ENCODE measurements at regions not wholly inside any gene's neighbourhood (a gene's known extent, or its start where the extent isn't known, plus 50 kb on each side); places are given as distances from the start of the nearest gene placed in this dataset.
"Not testable (repeated sequence)": the region's sequence is repeated elsewhere in the genome, so short reads cannot be mapped to it uniquely, and the experiment has no call there.

GRCh38 chr13:90880790-90881189 lies 466.7 kb upstream of the MIR17HG start:
- Histone ChIP-seq H3K27ac (ENCODE audit: low read depth in 2 of 2, low read length in 1 of 2) (no peak overlapping the region), H3K9me3 (ENCODE audit: control insufficient read depth in 2 of 2, insufficient read depth in 1 of 2, low read depth in 1 of 2, low read length in 1 of 2) (no peaks in the 10 kb centered on the region), H3K36me3 (ENCODE audit: control insufficient read depth in 2 of 2, insufficient read depth in 2 of 2, low read length in 1 of 2) (no peaks in the 10 kb centered on the region), H3K4me3 (ENCODE audit: low read depth in 1 of 2, low read length in 2 of 2) (no peak overlapping the region), H3K27me3 (ENCODE audit: control insufficient read depth in 1 of 2, insufficient read depth in 2 of 2, low read length in 2 of 2) (no peaks in the 10 kb centered on the region), H3K4me1 (ENCODE audit: control insufficient read depth in 2 of 2, insufficient read depth in 2 of 2, low read length in 1 of 2) (no peaks in the 10 kb centered on the region)
- WGBS, 2 donors: 92 to 94% methylated on average over 5 of the region's 5 CpGs

DNA sequence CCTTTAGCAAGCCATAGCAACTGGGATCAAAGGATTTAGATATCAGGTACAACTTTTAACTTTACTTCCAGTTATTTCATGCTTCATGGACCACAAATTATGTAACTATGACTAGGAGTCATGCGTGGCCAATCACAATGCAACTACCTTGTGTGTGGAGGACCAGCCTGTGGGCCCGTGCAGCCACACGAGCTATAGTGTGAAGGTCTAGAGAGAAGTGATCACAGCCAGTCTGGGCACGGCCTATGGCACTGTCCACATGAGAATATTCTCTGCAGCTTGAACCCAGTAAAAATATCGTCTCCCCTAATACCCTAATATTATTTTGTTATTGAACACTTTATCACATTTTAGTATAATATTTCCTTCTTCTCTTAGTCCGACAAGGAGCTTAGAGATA lies 464.9 kb upstream of the MIR17HG start:
- Histone ChIP-seq H3K4me1 (ENCODE audit: control insufficient read depth in 2 of 2, insufficient read depth in 2 of 2, low read length in 1 of 2) (no peaks in the 10 kb centered on the region), H3K36me3 (ENCODE audit: control insufficient read depth in 2 of 2, insufficient read depth in 2 of 2, low read length in 1 of 2) (no peaks in the 10 kb centered on the region), H3K27ac (ENCODE audit: low read depth in 2 of 2, low read length in 1 of 2) (no peak overlapping the region), H3K9me3 (ENCODE audit: control insufficient read depth in 2 of 2, insufficient read depth in 1 of 2, low read depth in 1 of 2, low read length in 1 of 2) (no peaks in the 10 kb centered on the region), H3K4me3 (ENCODE audit: low read depth in 1 of 2, low read length in 2 of 2) (no peak overlapping the region), H3K27me3 (ENCODE audit: control insufficient read depth in 1 of 2, insufficient read depth in 2 of 2, low read length in 2 of 2) (no peaks in the 10 kb centered on the region)
- 85 to 90% methylated on average over 6 of the region's 6 CpGs for WGBS, 2 donors

- Histone ChIP-seq H3K27ac (ENCODE audit: low read depth in 2 of 2, low read length in 1 of 2) (no peak overlapping the region), H3K4me1 (ENCODE audit: control insufficient read depth in 2 of 2, insufficient read depth in 2 of 2, low read length in 1 of 2) (no peaks in the 10 kb centered on the region), H3K27me3 (ENCODE audit: control insufficient read depth in 1 of 2, insufficient read depth in 2 of 2, low read length in 2 of 2) (no peaks in the 10 kb centered on the region), H3K4me3 (ENCODE audit: low read depth in 1 of 2, low read length in 2 of 2) (no peak overlapping the region), H3K36me3 (ENCODE audit: control insufficient read depth in 2 of 2, insufficient read depth in 2 of 2, low read length in 1 of 2) (no peaks in the 10 kb centered on the region), H3K9me3 (ENCODE audit: control insufficient read depth in 2 of 2, insufficient read depth in 1 of 2, low read depth in 1 of 2, low read length in 1 of 2) (no peaks in the 10 kb centered on the region)
- WGBS, 2 donors: 89 to 94% methylated on average over 2 of the region's 2 CpGs
Measured at GRCh38 chr13:90883592-90883991, 463.9 kb upstream of the MIR17HG start.

DNA sequence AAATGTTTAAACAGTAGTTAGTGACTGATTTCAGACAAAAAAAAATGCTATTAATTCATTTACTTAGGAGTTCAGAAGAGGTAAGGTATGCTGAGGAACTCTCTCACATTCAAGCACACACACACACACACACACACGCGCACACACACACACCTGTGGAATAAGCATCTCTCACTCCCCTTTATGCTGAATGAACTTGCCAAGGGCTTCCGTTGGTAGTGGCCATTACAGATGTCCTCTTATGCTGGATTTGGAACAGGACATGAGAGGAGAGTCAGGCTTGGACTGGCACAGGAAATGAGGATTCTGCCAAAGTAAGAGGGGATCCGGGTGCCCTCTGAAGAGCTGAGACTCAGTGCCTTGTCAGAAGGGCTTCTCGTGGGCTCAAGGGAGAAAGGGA lies 463.4 kb upstream of the MIR17HG start:
- no peaks in the 10 kb centered on the region for H3K9me3 ChIP-seq (ENCODE audit: control insufficient read depth in 2 of 2, insufficient read depth in 1 of 2, low read depth in 1 of 2, low read length in 1 of 2)
- H3K27me3 ChIP-seq (ENCODE audit: control insufficient read depth in 1 of 2, insufficient read depth in 2 of 2, low read length in 2 of 2): no peaks in the 10 kb centered on the region
- H3K4me3 ChIP-seq (ENCODE audit: low read depth in 1 of 2, low read length in 2 of 2): no peak overlapping the region
- H3K36me3 ChIP-seq (ENCODE audit: control insufficient read depth in 2 of 2, insufficient read depth in 2 of 2, low read length in 1 of 2): no peaks in the 10 kb centered on the region
- no peaks in the 10 kb centered on the region for H3K4me1 ChIP-seq (ENCODE audit: control insufficient read depth in 2 of 2, insufficient read depth in 2 of 2, low read length in 1 of 2)
- no peak overlapping the region for H3K27ac ChIP-seq (ENCODE audit: low read depth in 2 of 2, low read length in 1 of 2)
- 77 to 81% methylated on average over 5 of the region's 5 CpGs for WGBS, 2 donors

- H3K9me3 ChIP-seq (ENCODE audit: control insufficient read depth in 2 of 2, insufficient read depth in 1 of 2, low read depth in 1 of 2, low read length in 1 of 2): peaks cover 0 to 2% of the 10 kb centered on the region in 2 donors
- H3K27ac ChIP-seq (ENCODE audit: low read depth in 2 of 2, low read length in 1 of 2): no peak overlapping the region
- 56 to 68% methylated on average over 4 of the region's 4 CpGs for WGBS, 2 donors
- no peaks in the 10 kb centered on the region for H3K4me1 ChIP-seq (ENCODE audit: control insufficient read depth in 2 of 2, insufficient read depth in 2 of 2, low read length in 1 of 2)
- H3K4me3 ChIP-seq (ENCODE audit: low read depth in 1 of 2, low read length in 2 of 2): no peak overlapping the region
- H3K27me3 ChIP-seq (ENCODE audit: control insufficient read depth in 1 of 2, insufficient read depth in 2 of 2, low read length in 2 of 2): no peaks in the 10 kb centered on the region
- H3K36me3 ChIP-seq (ENCODE audit: control insufficient read depth in 2 of 2, insufficient read depth in 2 of 2, low read length in 1 of 2): no peaks in the 10 kb centered on the region
Measured at GRCh38 chr13:90889906-90890834, 457.3 kb upstream of the MIR17HG start.

- Histone ChIP-seq H3K4me3 (ENCODE audit: low read depth in 1 of 2, low read length in 2 of 2) (no peak overlapping the region), H3K27me3 (ENCODE audit: control insufficient read depth in 1 of 2, insufficient read depth in 2 of 2, low read length in 2 of 2) (no peaks in the 10 kb centered on the region), H3K4me1 (ENCODE audit: control insufficient read depth in 2 of 2, insufficient read depth in 2 of 2, low read length in 1 of 2) (no peaks in the 10 kb centered on the region), H3K36me3 (ENCODE audit: control insufficient read depth in 2 of 2, insufficient read depth in 2 of 2, low read length in 1 of 2) (no peaks in the 10 kb centered on the region), H3K27ac (ENCODE audit: low read depth in 2 of 2, low read length in 1 of 2) (no peak overlapping the region), H3K9me3 (ENCODE audit: control insufficient read depth in 2 of 2, insufficient read depth in 1 of 2, low read depth in 1 of 2, low read length in 1 of 2) (peaks cover 0 to 2% of the 10 kb centered on the region in 2 donors)
- 87 to 89% methylated on average over 2 of the region's 2 CpGs for WGBS, 2 donors
Measured at GRCh38 chr13:90891329-90891728, 456.2 kb upstream of the MIR17HG start.

GRCh38 chr13:90893199-90893598 lies 454.3 kb upstream of the MIR17HG start:
- H3K4me1 ChIP-seq (ENCODE audit: control insufficient read depth in 2 of 2, insufficient read depth in 2 of 2, low read length in 1 of 2); H3K36me3 ChIP-seq (ENCODE audit: control insufficient read depth in 2 of 2, insufficient read depth in 2 of 2, low read length in 1 of 2); H3K27me3 ChIP-seq (ENCODE audit: control insufficient read depth in 1 of 2, insufficient read depth in 2 of 2, low read length in 2 of 2); H3K4me3 ChIP-seq (ENCODE audit: low read depth in 1 of 2, low read length in 2 of 2); H3K9me3 ChIP-seq (ENCODE audit: control insufficient read depth in 2 of 2, insufficient read depth in 1 of 2, low read depth in 1 of 2, low read length in 1 of 2); H3K27ac ChIP-seq (ENCODE audit: low read depth in 2 of 2, low read length in 1 of 2): not testable (repeated sequence)
- WGBS, 2 donors: 75 to 78% methylated on average over 6 of the region's 6 CpGs

DNA sequence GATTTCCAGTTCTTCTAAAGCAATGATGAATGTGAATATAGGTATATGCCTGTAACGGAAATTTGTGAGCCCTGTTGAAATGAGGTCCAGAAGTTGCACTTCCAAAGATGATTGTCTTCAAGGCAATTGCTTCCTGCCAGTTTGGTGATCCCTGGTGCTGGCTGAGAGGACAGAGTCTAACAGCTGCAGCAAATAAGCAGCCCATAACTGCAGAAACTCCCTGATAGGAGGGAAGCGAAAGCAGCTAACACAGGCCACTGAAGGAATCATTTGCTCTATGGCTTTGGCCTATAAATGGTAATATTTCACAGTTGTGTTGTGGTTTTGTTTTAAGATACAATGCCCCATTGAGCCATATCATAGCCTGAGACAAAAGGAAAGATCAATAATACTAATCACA lies 451.5 kb upstream of the MIR17HG start:
- Histone ChIP-seq H3K27me3 (ENCODE audit: control insufficient read depth in 1 of 2, insufficient read depth in 2 of 2, low read length in 2 of 2) (no peaks in the 10 kb centered on the region), H3K4me1 (ENCODE audit: control insufficient read depth in 2 of 2, insufficient read depth in 2 of 2, low read length in 1 of 2) (no peaks in the 10 kb centered on the region), H3K36me3 (ENCODE audit: control insufficient read depth in 2 of 2, insufficient read depth in 2 of 2, low read length in 1 of 2) (no peaks in the 10 kb centered on the region), H3K27ac (ENCODE audit: low read depth in 2 of 2, low read length in 1 of 2) (no peak overlapping the region), H3K9me3 (ENCODE audit: control insufficient read depth in 2 of 2, insufficient read depth in 1 of 2, low read depth in 1 of 2, low read length in 1 of 2) (peaks cover 0 to 2% of the 10 kb centered on the region in 2 donors), H3K4me3 (ENCODE audit: low read depth in 1 of 2, low read length in 2 of 2) (no peak overlapping the region)
- WGBS, 2 donors: 52 to 75% methylated on average over 2 of the region's 2 CpGs

- Histone ChIP-seq H3K9me3 (ENCODE audit: control insufficient read depth in 2 of 2, insufficient read depth in 1 of 2, low read depth in 1 of 2, low read length in 1 of 2) (no peaks in the 10 kb centered on the region), H3K4me1 (ENCODE audit: control insufficient read depth in 2 of 2, insufficient read depth in 2 of 2, low read length in 1 of 2) (no peaks in the 10 kb centered on the region), H3K4me3 (ENCODE audit: low read depth in 1 of 2, low read length in 2 of 2) (no peak overlapping the region), H3K27me3 (ENCODE audit: control insufficient read depth in 1 of 2, insufficient read depth in 2 of 2, low read length in 2 of 2) (no peaks in the 10 kb centered on the region), H3K27ac (ENCODE audit: low read depth in 2 of 2, low read length in 1 of 2) (no peak overlapping the region), H3K36me3 (ENCODE audit: control insufficient read depth in 2 of 2, insufficient read depth in 2 of 2, low read length in 1 of 2) (no peaks in the 10 kb centered on the region)
- WGBS, 2 donors: 81 to 90% methylated on average over 1 of the region's 1 CpG
Measured at GRCh38 chr13:90898811-90899210, 448.7 kb upstream of the MIR17HG start.

GRCh38 chr13:90899416-90899815 lies 448.1 kb upstream of the MIR17HG start:
- 32 to 36% methylated on average over 1 of the region's 1 CpG for WGBS, 2 donors
- Histone ChIP-seq H3K27ac (ENCODE audit: low read depth in 2 of 2, low read length in 1 of 2) (no peak overlapping the region), H3K4me1 (ENCODE audit: control insufficient read depth in 2 of 2, insufficient read depth in 2 of 2, low read length in 1 of 2) (no peaks in the 10 kb centered on the region), H3K36me3 (ENCODE audit: control insufficient read depth in 2 of 2, insufficient read depth in 2 of 2, low read length in 1 of 2) (no peaks in the 10 kb centered on the region), H3K9me3 (ENCODE audit: control insufficient read depth in 2 of 2, insufficient read depth in 1 of 2, low read depth in 1 of 2, low read length in 1 of 2) (no peaks in the 10 kb centered on the region), H3K27me3 (ENCODE audit: control insufficient read depth in 1 of 2, insufficient read depth in 2 of 2, low read length in 2 of 2) (no peaks in the 10 kb centered on the region), H3K4me3 (ENCODE audit: low read depth in 1 of 2, low read length in 2 of 2) (no peak overlapping the region)

Data from esophagus (tissue), 2 donors.